Transverse colon (tissue), 4 donors: ENCODE measurements at regions not wholly inside any gene's neighbourhood (a gene's known extent, or its start where the extent isn't known, plus 50 kb on each side); places are given as distances from the start of the nearest gene placed in this dataset.

Source experiments
- EP300 ChIP-seq: sonication (generic); formaldehyde crosslinking; IDR thresholded peaks from one replicate; pipeline ENCODE4 v1.6.1; 2017; ENCODE audit warnings: antibody characterized with exemption, low read depth
- POLR2A ChIP-seq: fragments of 450-650 bp; IDR thresholded peaks from one replicate; pipeline ENCODE4 v1.6.1; 2016; ENCODE audit warnings: antibody characterized with exemption, mild to moderate bottlenecking, moderate library complexity
- POLR2AphosphoS5 ChIP-seq, 3 donors: sonication (generic); formaldehyde crosslinking; IDR thresholded peaks; one replicate each; pipeline ENCODE4 v1.6.1; 2016; ENCODE audit warnings: antibody characterized with exemption in 3 of 3
- TF ChIP-seq, protein P1 (sequence below), 5 experiments: fragments of 200-600 bp in 3 of 5; fragments of 450-650 bp in 2 of 5; sonication (generic) in 3 of 5; IDR thresholded peaks; 1 replicate in 2 of 5; 2 replicates in 3 of 5; pipeline ENCODE4 v1.5.1; 2016 to 2017; ENCODE audit warnings: antibody characterized with exemption in 5 of 5, inconsistent platforms in 3 of 5, mild to moderate bottlenecking in 2 of 5, moderate library complexity in 1 of 5

GRCh38 chr3:194064380-194065332, 71.3 kb upstream of the HES1 start:
- TF ChIP-seq, protein P1, sequence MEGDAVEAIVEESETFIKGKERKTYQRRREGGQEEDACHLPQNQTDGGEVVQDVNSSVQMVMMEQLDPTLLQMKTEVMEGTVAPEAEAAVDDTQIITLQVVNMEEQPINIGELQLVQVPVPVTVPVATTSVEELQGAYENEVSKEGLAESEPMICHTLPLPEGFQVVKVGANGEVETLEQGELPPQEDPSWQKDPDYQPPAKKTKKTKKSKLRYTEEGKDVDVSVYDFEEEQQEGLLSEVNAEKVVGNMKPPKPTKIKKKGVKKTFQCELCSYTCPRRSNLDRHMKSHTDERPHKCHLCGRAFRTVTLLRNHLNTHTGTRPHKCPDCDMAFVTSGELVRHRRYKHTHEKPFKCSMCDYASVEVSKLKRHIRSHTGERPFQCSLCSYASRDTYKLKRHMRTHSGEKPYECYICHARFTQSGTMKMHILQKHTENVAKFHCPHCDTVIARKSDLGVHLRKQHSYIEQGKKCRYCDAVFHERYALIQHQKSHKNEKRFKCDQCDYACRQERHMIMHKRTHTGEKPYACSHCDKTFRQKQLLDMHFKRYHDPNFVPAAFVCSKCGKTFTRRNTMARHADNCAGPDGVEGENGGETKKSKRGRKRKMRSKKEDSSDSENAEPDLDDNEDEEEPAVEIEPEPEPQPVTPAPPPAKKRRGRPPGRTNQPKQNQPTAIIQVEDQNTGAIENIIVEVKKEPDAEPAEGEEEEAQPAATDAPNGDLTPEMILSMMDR (IDR thresholded peaks at IDR 0.05): no peak
- TF ChIP-seq EP300 (no peak), POLR2A (no peak), POLR2AphosphoS5 (IDR thresholded peaks at IDR 0.05) (no peak)
